Osteocyte (in vitro differentiated cells): ENCODE measurements at regions not wholly inside any gene's neighbourhood (a gene's known extent, or its start where the extent isn't known, plus 50 kb on each side); places are given as distances from the start of the nearest gene placed in this dataset.

Source experiments
- DNase-seq: peaks from one replicate; pipeline ENCODE4 v3.0.0; 2021; ENCODE audit warnings: mixed read lengths; ENCODE audit not compliant: unreplicated experiment; ENCODE audit errors: extremely low spot score
- H3K27ac Mint-ChIP-seq: one replicate; pipeline ENCODE4 v1.8.0; 2021; ENCODE audit warnings: mild to moderate bottlenecking, mixed read lengths; ENCODE audit not compliant: unreplicated experiment
- H3K27me3 Mint-ChIP-seq: one replicate; pipeline ENCODE4 v1.8.0; 2021; ENCODE audit warnings: mixed read lengths; ENCODE audit not compliant: unreplicated experiment
- H3K36me3 Mint-ChIP-seq: one replicate; pipeline ENCODE4 v1.8.0; 2021; ENCODE audit warnings: mixed read lengths; ENCODE audit not compliant: unreplicated experiment
- H3K4me1 Mint-ChIP-seq: one replicate; pipeline ENCODE4 v1.8.0; 2021; ENCODE audit warnings: mixed read lengths; ENCODE audit not compliant: unreplicated experiment
- H3K4me3 Mint-ChIP-seq: one replicate; pipeline ENCODE4 v1.8.0; 2021; ENCODE audit warnings: mild to moderate bottlenecking, moderate library complexity, mixed read lengths; ENCODE audit not compliant: unreplicated experiment
- H3K9me3 Mint-ChIP-seq: one replicate; pipeline ENCODE4 v1.8.0; 2021; ENCODE audit warnings: mixed read lengths; ENCODE audit not compliant: unreplicated experiment
- TF ChIP-seq, protein P1 (sequence below): fragments of 200-600 bp; sonication (generic); IDR thresholded peaks from 2 replicates; pipeline ENCODE4 v1.5.0; 2021; ENCODE audit warnings: antibody characterized with exemption, mild to moderate bottlenecking, moderate library complexity

DNA sequence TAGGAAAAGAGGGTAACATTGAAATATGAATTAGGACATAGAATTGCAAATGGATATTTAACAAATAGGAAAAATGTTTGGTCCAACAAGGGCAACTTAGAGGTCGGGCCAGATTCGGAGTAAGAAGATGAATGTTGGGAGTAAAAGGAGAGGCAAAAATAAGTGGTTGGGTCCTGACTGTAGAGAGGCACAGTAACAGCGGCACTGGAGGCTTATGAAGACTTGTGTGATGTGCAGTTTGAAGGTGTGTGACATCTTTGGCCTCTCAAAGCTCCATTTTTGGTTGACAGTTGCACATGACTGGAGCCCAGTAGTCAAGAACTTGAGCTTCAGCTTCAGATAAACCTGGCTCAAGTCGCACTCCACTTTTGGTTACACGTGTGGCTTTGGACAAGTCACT lies 109.9 kb upstream of the PAXBP1 start:
- no peak for DNase-seq
- H3K9me3 Mint-ChIP-seq = no peaks in the 10 kb centered on the region
- no peak overlapping the region for H3K27ac Mint-ChIP-seq
- TF ChIP-seq, protein P1, sequence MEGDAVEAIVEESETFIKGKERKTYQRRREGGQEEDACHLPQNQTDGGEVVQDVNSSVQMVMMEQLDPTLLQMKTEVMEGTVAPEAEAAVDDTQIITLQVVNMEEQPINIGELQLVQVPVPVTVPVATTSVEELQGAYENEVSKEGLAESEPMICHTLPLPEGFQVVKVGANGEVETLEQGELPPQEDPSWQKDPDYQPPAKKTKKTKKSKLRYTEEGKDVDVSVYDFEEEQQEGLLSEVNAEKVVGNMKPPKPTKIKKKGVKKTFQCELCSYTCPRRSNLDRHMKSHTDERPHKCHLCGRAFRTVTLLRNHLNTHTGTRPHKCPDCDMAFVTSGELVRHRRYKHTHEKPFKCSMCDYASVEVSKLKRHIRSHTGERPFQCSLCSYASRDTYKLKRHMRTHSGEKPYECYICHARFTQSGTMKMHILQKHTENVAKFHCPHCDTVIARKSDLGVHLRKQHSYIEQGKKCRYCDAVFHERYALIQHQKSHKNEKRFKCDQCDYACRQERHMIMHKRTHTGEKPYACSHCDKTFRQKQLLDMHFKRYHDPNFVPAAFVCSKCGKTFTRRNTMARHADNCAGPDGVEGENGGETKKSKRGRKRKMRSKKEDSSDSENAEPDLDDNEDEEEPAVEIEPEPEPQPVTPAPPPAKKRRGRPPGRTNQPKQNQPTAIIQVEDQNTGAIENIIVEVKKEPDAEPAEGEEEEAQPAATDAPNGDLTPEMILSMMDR = no peak
- no peaks in the 10 kb centered on the region for H3K4me1 Mint-ChIP-seq
- no peaks in the 10 kb centered on the region for H3K36me3 Mint-ChIP-seq
- peaks cover 9% of the 10 kb centered on the region for H3K27me3 Mint-ChIP-seq
- H3K4me3 Mint-ChIP-seq = no peak overlapping the region

- TF ChIP-seq, protein P1 = no peak
- Mint-ChIP-seq H3K36me3 (no peaks in the 10 kb centered on the region), H3K9me3 (no peaks in the 10 kb centered on the region), H3K27me3 (peaks cover 20% of the 10 kb centered on the region), H3K4me1 (no peaks in the 10 kb centered on the region), H3K4me3 (no peak overlapping the region), H3K27ac (no peak overlapping the region)
- DNase-seq = no peak
Observed at GRCh38 chr21:32884062-32884461, 112.5 kb upstream of the PAXBP1 start.

DNA sequence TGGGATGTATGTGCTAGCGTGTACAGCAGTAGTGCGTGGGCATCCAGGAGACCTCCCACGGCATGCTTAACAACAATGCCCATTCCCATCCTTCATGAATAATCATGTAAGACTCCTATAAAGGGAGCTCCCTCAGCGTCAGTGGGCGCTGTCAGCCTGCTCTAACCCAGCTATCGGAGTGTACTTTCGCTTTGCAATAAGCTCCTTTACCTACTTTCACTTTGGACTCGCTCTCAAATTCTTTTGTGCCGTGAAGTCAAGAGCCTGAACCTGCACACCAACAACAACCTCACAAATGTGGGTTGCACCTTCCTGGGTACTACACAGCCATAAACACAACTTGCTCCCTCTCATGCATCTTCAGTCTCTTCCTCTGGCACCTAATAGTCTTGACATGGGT lies 114.8 kb upstream of the PAXBP1 start:
- Mint-ChIP-seq H3K27ac (no peak overlapping the region), H3K9me3 (no peaks in the 10 kb centered on the region), H3K4me3 (no peak overlapping the region), H3K36me3 (no peaks in the 10 kb centered on the region), H3K4me1 (no peaks in the 10 kb centered on the region), H3K27me3 (peaks cover 18% of the 10 kb centered on the region)
- DNase-seq = no peak
- TF ChIP-seq, protein P1 = no peak

- Mint-ChIP-seq H3K4me1 (no peaks in the 10 kb centered on the region), H3K4me3 (no peak overlapping the region), H3K9me3 (no peaks in the 10 kb centered on the region), H3K27ac (no peak overlapping the region), H3K36me3 (no peaks in the 10 kb centered on the region), H3K27me3 (peaks cover 18% of the 10 kb centered on the region)
- DNase-seq = no peak
- TF ChIP-seq, protein P1 = no peak
Observed at GRCh38 chr21:32887026-32887425, 115.5 kb upstream of the PAXBP1 start.

- no peaks in the 10 kb centered on the region for H3K9me3 Mint-ChIP-seq
- H3K36me3 Mint-ChIP-seq = no peaks in the 10 kb centered on the region
- H3K4me1 Mint-ChIP-seq = no peaks in the 10 kb centered on the region
- H3K27ac Mint-ChIP-seq = no peak overlapping the region
- no peak overlapping the region for H3K4me3 Mint-ChIP-seq
- TF ChIP-seq, protein P1 = no peak
- DNase-seq = no peak
- H3K27me3 Mint-ChIP-seq = peaks cover 18% of the 10 kb centered on the region
Observed at GRCh38 chr21:32888971-32889370, 117.4 kb upstream of the PAXBP1 start.
